ENCODE measurements at regions not wholly inside any gene's neighbourhood (a gene's known extent, or its start where the extent isn't known, plus 50 kb on each side); places are given as distances from the start of the nearest gene placed in this dataset.

- DNase-seq, result no peak
Observed at GRCh38 chr13:75915066-75915465, 278.9 kb downstream of the LMO7 start.

- no peak for DNase-seq
Observed at GRCh38 chr13:75913925-75914324, 277.8 kb downstream of the LMO7 start.

GRCh38 chr13:75910591-75910990 is 274.5 kb downstream of the LMO7 start:
- DNase-seq, result no peak

Data from NCI-H1048 (cell line).